GM21447 (cell line): ENCODE measurements at regions not wholly inside any gene's neighbourhood (a gene's known extent, or its start where the extent isn't known, plus 50 kb on each side); places are given as distances from the start of the nearest gene placed in this dataset.
"Not testable (repeated sequence)": the region's sequence is repeated elsewhere in the genome, so short reads cannot be mapped to it uniquely, and the experiment has no call there.

ENCODE experiments used
- ATAC-seq: cut with Tn5 transposase; IDR thresholded peaks from one replicate; pipeline ENCODE4 v1.9.1; 2021; ENCODE audit not compliant: unreplicated experiment

DNA sequence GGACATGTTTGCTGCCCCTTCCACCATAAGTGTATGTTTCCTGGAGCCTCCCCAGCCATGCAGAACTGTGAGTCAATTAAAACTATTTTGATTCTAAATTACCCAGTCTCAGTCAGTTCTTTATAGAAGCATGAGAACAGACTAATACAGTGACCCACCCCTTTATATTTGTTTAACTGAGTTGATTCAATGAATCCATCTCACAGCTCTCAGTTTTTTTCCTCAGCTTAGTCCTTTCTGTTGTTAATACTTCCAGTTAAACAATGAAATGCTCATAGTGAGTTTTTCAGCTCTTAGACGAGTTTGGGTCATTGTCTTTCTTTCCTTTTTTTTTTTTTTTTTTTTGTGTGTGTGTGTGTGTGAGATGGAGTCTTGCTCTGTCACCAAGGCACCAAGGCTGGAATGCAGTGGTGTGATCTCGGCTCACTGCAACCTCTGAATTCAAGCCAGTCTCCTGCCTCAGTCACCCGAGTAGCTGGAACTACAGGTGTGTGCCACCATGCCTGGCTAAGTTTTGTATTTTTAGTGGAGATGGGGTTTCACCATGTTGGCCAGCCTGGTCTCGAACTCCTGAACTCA, 627.4 kb downstream of the SPATA31A7 start:
- not testable (repeated sequence) for ATAC-seq

DNA sequence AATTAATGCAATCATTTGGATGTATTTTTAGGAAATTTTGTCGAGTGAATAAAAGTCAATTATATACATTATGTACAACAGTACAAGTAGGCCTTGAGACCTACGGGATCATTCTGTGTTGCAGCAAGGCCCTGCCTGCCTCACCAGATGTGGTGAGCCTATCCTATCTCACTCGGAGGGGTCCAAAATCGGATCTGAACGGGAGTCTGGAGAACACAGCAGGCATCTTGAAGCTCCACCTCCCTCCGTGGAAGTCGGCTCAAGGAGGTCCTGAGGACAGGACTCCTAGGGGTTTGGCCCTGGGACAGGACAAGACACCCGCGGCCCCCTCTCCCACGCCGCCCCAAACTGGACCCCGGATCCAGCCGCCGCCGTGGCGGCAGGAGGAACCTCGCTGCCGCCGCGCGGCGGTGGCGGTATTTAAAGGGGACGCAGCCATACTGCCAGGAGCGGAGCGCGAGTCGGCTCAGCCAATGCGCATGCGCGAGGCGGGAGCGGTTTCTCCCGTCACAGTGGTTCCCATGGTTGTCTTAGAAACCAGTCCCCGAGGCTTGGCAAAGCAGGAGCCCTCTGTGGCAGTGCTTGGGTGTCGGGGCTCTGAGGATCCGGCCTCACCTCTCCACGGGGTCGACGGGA, 663.9 kb downstream of the SPATA31A7 start:
- not testable (repeated sequence) for ATAC-seq

DNA sequence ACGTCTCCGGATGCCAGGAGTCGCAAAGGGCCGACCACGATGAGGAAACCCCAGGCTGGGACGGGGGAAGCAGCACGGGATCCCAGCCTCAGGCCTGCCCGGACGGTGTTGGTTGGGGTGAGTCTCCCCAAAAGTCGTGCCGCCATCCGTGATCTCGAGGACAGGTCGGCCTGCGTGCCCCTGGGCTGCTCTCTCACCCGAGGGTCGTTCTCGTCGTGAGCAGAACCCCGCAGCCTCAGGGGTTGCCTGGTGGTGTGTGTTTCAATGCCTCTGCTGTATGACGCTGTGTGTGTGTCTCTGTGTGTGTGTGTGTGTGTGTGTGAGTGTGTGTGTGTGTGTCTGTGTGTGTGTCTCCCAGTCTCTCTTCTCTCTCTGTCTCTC, 664.4 kb downstream of the SPATA31A7 start:
- ATAC-seq, result not testable (repeated sequence)

DNA sequence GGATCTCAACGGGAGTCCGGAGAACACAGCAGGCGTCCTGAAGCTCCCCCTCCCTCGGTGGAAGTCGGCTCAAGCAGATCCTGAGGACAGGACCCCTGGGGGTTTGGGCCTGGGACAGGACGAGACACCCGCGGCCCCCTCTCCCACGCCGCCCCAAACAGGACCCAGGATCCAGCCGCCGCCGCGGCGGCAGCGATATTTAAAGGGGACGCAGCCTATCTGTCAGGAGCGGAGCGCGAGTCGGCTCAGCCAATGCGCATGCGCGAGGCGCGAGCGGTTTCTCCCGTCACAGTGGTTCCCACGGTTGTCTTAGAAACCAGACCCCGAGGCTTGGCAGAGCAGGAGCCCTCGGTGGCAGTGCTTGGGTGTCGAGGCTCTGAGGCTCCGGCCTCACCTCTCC, 666.4 kb downstream of the SPATA31A7 start:
- peak; percentile 70 for ATAC-seq

DNA sequence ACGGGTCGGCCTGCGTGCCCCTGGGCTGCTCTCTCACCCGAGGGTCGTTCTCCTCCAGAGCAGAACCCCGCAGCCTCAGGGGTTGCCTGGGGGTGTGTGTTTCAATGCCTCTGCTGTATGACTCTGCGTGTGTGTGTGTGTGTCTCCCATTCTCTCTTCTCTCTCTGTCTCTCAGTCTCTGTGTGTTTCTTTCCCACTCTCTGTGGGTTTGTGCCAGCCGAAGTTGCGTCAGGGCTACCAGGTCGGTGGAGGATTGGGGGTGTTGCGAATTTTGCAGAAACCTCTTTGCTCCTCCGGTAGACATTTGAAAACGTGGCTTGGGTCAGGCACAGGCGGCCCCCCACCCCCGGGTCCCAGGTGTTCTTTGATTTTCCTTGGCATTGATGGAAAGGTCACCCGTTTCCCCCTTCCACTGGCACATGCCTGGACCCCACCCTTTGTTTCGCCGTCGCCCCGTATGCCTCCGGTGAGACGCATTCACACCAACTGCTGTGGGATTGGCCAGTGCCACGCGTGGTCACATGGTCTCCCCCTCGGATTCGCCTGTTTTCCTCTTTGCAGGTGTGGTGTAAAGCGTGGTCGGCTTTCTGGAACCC, 667.1 kb downstream of the SPATA31A7 start:
- not testable (repeated sequence) for ATAC-seq

DNA sequence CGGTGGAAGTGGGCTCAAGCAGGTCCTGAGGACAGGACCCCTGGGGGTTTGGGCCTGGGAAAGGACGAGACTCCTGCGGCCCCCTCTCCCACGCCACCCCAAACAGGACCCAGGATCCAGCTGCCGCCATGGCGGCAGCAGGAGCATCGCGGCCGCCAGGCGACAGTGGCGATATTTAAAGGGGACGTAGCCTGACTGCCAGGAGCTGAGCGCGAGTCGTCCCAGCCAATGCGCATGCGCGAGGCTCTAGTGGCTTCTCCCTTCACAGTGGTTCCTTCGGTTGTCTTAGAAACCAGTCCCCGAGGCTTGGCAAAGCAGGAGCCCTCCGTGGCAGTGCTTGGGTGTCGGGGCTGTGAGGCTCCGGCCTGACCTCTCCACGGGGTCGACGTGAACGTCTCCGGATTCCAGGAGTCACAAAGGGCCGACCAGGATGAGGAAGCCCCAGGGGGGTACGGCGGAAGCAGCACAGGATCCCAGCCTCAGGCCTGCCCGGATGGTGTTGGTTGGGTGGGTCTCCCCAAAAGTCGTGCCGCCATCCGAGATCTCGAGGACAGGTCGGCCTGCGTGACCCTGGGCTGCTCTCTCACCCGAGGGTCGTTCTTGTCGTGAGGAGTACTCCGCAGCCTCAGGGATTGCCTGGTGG, 668.0 kb downstream of the SPATA31A7 start:
- ATAC-seq, result peak; percentile 68

DNA sequence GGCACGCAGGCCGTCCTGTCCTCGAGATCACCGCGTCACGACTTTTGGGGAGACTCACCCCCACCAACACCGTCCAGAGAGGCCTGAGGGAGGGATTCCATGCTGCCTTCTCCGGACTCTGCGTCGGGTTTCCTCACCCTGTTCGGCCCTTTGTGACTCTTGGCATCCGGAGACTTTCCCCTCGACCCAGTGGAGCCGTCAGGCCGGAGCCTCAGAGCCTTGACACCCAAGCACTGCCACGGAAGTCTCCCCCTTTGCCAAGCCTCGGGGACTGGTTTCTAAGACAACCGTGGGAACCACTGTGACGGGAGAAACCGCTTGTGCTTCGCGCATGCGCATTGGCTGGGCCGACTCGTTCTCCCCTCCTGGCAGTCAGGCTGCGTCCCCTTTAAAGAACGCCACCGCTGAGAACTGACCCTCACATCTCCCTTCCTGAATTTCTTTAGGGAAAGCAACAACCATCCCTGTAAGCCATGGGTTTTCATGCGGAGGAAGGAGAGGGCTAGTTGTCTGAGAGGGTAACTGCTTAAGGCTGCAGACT, 672.7 kb downstream of the SPATA31A7 start:
- ATAC-seq, result not testable (repeated sequence)

DNA sequence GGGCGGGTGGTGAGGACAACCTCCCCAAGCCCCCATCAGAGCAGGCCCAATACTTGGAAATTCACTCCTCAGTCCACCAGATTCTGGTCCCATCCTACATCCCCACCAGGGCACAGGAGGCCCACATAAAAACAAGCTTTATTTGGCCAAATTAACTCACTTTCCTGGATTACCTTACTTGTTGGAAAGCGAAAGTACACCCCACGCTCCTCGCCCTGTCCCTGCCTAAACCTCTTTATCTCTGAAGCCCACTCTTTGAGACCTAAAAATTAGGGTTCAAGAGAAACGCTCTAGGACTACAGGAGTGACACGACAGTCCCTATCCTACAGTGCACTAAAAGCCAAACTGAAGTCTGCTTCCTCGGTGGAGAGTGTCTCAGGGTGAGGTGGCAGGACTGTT, 674.6 kb downstream of the SPATA31A7 start:
- not testable (repeated sequence) for ATAC-seq

DNA sequence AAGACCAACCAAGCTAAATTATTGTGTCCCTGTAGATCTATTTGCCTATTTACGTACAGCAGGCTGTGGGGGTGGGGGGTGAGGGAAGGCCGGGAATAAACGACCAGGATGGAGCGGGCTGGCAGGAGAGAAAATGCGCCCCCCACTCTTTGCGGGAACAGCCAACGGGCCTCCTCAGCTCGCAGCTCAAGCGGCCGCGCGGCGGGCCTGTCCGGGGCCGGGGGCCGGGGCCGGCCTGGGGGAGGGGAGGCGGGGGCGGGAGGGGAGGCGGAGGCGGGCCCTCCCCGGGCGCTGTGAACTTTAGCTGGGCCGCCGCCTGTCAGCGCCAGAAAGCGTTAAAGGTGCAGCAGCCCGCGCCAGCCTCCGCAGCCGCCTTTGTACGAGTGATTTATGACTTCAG, 679.1 kb downstream of the SPATA31A7 start:
- not testable (repeated sequence) for ATAC-seq

DNA sequence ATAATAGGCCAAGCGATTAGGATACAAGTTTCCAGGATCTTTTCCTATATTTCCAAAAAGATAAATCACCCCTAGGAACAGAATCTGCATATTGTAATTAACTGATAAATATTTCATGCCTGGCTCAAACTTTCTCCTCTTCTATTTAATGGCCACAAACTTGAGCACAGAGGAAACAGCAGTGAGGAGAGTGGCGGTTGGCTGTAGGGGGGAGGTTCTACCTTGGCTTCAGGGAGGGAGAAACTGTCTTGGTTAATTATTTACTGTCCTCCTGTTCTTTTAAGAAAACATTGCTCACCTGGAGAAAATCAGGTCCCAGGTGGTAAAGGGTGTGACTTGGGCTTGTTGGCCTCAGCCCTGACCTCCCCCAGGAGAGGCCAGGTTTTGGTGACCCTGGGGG, 682.5 kb downstream of the SPATA31A7 start:
- ATAC-seq, result not testable (repeated sequence)
